Psoas muscle (tissue), 7 donors: ENCODE measurements at regions not wholly inside any gene's neighbourhood (a gene's known extent, or its start where the extent isn't known, plus 50 kb on each side); places are given as distances from the start of the nearest gene placed in this dataset.

Experiments used
- ATAC-seq, 4 donors: fragments of 200-7000 bp; cut with Tn5 transposase; one replicate each; pipeline ENCODE4 v1.9.1; 2020; ENCODE audit warnings: moderate library complexity in 3 of 4, mild to moderate bottlenecking in 2 of 4
- DNase-seq, 2 donors: peaks; one replicate each; pipeline ENCODE4 v3.0.0-alpha.2; 2020
- H3K27ac ChIP-seq: fragments of 200-600 bp; one replicate; pipeline ENCODE4 v1.8.0; 2022
- H3K27me3 ChIP-seq, 3 donors: fragments of 200-600 bp in 1 of 3; one replicate each; pipeline versions ENCODE4 v1.6.1 to v1.8.0; 2013 to 2022; ENCODE audit warnings: low read length in 2 of 3, mild to moderate bottlenecking in 2 of 3, moderate library complexity in 1 of 3; ENCODE audit not compliant: insufficient read depth in 3 of 3
- H3K36me3 ChIP-seq, 2 donors: fragments of 200-600 bp in 1 of 2; one replicate each; pipeline versions ENCODE4 v1.6.1 to v1.8.0; 2013 to 2022; ENCODE audit warnings: low read depth in 1 of 2, mild to moderate bottlenecking in 1 of 2, moderate library complexity in 1 of 2; ENCODE audit not compliant: insufficient read depth in 1 of 2
- H3K4me1 ChIP-seq: fragments of 200-600 bp; one replicate; pipeline ENCODE4 v1.8.0; 2022
- H3K4me3 ChIP-seq: fragments of 200-600 bp; one replicate; pipeline ENCODE4 v1.8.0; 2022; ENCODE audit warnings: mild to moderate bottlenecking
- H3K9me3 ChIP-seq: fragments of 200-600 bp; one replicate; pipeline ENCODE4 v1.8.0; 2022
- CTCF ChIP-seq: fragments of 200-600 bp; IDR thresholded peaks from one replicate; pipeline ENCODE4 v1.8.0; 2022; ENCODE audit warnings: antibody characterized with exemption
- WGBS, 3 donors: extraction: QIAGEN DNeasy Blood & Tissue Kit; methylation state at CpG; one replicate each; pipeline versions ENCODE4 v1.1.6 to v1.1.7; 2013; 5-methylcytosine and 5-hydroxymethylcytosine counted together
- intact Hi-C, 2 donors: fragments of 100-400 bp; cut with DNase I; formaldehyde crosslinking; loops; one replicate each; pipeline versions ENCODE4 v1.11.0 to v1.14.2; 2022
- donor health status: healthy with polysubstance abuse.
- donor health status: DM: no; HTN: no; CAD: no; lungs with moderate emphysema.
- donor health status: Bipolar disorder and iron deficiency.
- donor health status: healthy.
- donor health status: DM: yes; HTN: yes; CAD: no.
- donor health status: DM: no; HTN: no; CAD: no.
- donor health status: DM: yes; HTN: yes; CAD: no.

GRCh38 chr1:208885060-208885459, 640.9 kb upstream of the PLXNA2 start:
- ATAC-seq (no peak), DNase-seq (no peak)
- Histone ChIP-seq H3K9me3 (no peaks in the 10 kb centered on the region), H3K36me3 (no peaks in the 10 kb centered on the region), H3K4me3 (no peak overlapping the region), H3K27ac (no peak overlapping the region), H3K27me3 (no peaks in the 10 kb centered on the region), H3K4me1 (no peaks in the 10 kb centered on the region)
- 41 to 62% (median 43%) methylated on average over 1 of the region's 1 CpG for WGBS, 3 donors
- no peak for TF ChIP-seq CTCF
- intact Hi-C loops, result no loop called here

GRCh38 chr1:208885650-208886049, 641.5 kb upstream of the PLXNA2 start:
- TF ChIP-seq CTCF, result no peak
- intact Hi-C loops, result no loop called here

GRCh38 chr1:208888376-208888775, 644.2 kb upstream of the PLXNA2 start:
- Histone ChIP-seq H3K4me3 (no peak overlapping the region), H3K9me3 (no peaks in the 10 kb centered on the region), H3K4me1 (no peaks in the 10 kb centered on the region), H3K27ac (no peak overlapping the region), H3K27me3 (no peaks in the 10 kb centered on the region), H3K36me3 (no peaks in the 10 kb centered on the region)
- TF ChIP-seq CTCF, result no peak
- 93 to 97% (median 94%) methylated on average over 2 of the region's 2 CpGs for WGBS, 3 donors
- ATAC-seq, result no peak
- DNase-seq, result no peak
- intact Hi-C loops, result no loop called here

More at GRCh38 chr1:208885650-208886049, 641.5 kb upstream of the PLXNA2 start:
- H3K36me3 ChIP-seq, result no peaks in the 10 kb centered on the region
- no peaks in the 10 kb centered on the region for H3K9me3 ChIP-seq
- ATAC-seq (no peak), DNase-seq (no peak)
- no peaks in the 10 kb centered on the region for H3K27me3 ChIP-seq
- H3K4me1 ChIP-seq, result no peaks in the 10 kb centered on the region
- H3K4me3 ChIP-seq, result no peak overlapping the region
- WGBS, 3 donors, result 67 to 77% (median 74%) methylated on average over 4 of the region's 4 CpGs
- H3K27ac ChIP-seq, result no peak overlapping the region

- no peak for TF ChIP-seq CTCF
- 74 to 84% (median 75%) methylated on average over 6 of the region's 6 CpGs for WGBS, 3 donors
- H3K36me3 ChIP-seq, result no peaks in the 10 kb centered on the region
- H3K9me3 ChIP-seq, result no peaks in the 10 kb centered on the region
- H3K4me1 ChIP-seq, result no peaks in the 10 kb centered on the region
- DNase-seq, result no peak
- no peaks in the 10 kb centered on the region for H3K27me3 ChIP-seq
- H3K27ac ChIP-seq, result no peak overlapping the region
- no peak for ATAC-seq
- H3K4me3 ChIP-seq, result no peak overlapping the region
- intact Hi-C loops, result no loop called here
Measured at GRCh38 chr1:208892147-208892546, 648.0 kb upstream of the PLXNA2 start.

- Histone ChIP-seq H3K4me1 (no peaks in the 10 kb centered on the region), H3K4me3 (no peak overlapping the region), H3K27ac (no peak overlapping the region), H3K9me3 (no peaks in the 10 kb centered on the region), H3K27me3 (no peaks in the 10 kb centered on the region), H3K36me3 (no peaks in the 10 kb centered on the region)
- TF ChIP-seq CTCF, result no peak
- DNase-seq (no peak), ATAC-seq (no peak)
- intact Hi-C loops, result no loop called here
- WGBS, 3 donors, result 77 to 82% (median 81%) methylated on average over 3 of the region's 3 CpGs
Measured at GRCh38 chr1:208893251-208893650, 649.1 kb upstream of the PLXNA2 start.
